DND-41 (cell line): ENCODE measurements at regions not wholly inside any gene's neighbourhood (a gene's known extent, or its start where the extent isn't known, plus 50 kb on each side); places are given as distances from the start of the nearest gene placed in this dataset.

Experiments used
- EZH2 ChIP-seq: IDR thresholded peaks from 3 replicates; pipeline ENCODE4 v1.6.1; 2012; ENCODE audit warnings: borderline replicate concordance, low read depth, mild to moderate bottlenecking, moderate library complexity, low read length, inconsistent platforms; ENCODE audit not compliant: severe bottlenecking
- TF ChIP-seq, protein P1 (sequence below): IDR thresholded peaks from 2 replicates; pipeline ENCODE4 v1.5.1; 2012; ENCODE audit warnings: borderline replicate concordance, low read length, moderate library complexity, mild to moderate bottlenecking; ENCODE audit not compliant: poor library complexity, severe bottlenecking; ENCODE audit errors: extremely low read depth

DNA sequence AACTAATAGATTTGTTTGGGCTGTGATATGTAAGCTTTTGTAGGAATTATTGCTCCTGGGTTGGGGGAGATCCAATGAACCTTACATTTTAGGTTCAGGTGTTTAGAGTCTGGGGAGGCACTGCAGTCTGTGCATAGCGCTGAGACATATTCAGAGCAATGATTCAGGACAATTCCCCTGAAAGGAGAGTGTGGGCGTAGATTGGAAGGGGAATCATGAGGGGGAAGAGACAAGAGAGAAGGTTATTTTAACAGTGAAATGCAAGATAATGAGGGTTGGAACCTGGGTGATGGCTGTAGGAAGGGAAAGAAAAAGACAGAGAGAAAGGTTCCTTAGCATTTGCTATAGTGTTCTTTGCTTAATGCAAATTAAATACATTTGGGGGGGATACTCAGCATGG is 1013.4 kb downstream of the REEP3 start:
- no peak for TF ChIP-seq EZH2
- TF ChIP-seq, protein P1, sequence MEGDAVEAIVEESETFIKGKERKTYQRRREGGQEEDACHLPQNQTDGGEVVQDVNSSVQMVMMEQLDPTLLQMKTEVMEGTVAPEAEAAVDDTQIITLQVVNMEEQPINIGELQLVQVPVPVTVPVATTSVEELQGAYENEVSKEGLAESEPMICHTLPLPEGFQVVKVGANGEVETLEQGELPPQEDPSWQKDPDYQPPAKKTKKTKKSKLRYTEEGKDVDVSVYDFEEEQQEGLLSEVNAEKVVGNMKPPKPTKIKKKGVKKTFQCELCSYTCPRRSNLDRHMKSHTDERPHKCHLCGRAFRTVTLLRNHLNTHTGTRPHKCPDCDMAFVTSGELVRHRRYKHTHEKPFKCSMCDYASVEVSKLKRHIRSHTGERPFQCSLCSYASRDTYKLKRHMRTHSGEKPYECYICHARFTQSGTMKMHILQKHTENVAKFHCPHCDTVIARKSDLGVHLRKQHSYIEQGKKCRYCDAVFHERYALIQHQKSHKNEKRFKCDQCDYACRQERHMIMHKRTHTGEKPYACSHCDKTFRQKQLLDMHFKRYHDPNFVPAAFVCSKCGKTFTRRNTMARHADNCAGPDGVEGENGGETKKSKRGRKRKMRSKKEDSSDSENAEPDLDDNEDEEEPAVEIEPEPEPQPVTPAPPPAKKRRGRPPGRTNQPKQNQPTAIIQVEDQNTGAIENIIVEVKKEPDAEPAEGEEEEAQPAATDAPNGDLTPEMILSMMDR: no peak
